NCI-H1048 (cell line): ENCODE measurements at regions not wholly inside any gene's neighbourhood (a gene's known extent, or its start where the extent isn't known, plus 50 kb on each side); places are given as distances from the start of the nearest gene placed in this dataset.
"Not testable (repeated sequence)": the region's sequence is repeated elsewhere in the genome, so short reads cannot be mapped to it uniquely, and the experiment has no call there.

Experiments used
- DNase-seq: peaks from one replicate; lab custom pipeline; 2025; lab: John Stamatoyannopoulos, UW

DNA sequence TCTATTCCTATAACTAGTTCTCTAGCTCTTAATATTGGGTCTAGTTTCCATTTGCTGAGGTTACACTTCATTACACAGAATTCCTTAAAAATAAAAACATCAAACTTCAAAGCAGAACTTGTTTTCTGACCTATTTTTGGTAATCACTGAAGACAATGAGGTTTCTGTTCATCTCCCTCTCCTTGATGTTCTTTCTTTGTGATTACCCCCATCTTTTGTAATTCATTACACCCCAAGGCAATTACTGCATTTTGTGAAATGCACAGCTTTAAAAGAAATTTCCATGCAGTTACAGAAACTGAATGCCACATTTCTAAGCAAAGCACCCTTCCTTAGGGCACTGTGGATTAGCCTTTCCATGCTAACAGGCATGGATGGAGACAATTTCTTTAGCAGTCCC, 363.2 kb upstream of the RND3 start:
- no peak for DNase-seq

GRCh38 chr2:150847578-150847977, 360.1 kb upstream of the RND3 start:
- DNase-seq = no peak

GRCh38 chr2:150846691-150847090, 359.2 kb upstream of the RND3 start:
- no peak for DNase-seq

DNA sequence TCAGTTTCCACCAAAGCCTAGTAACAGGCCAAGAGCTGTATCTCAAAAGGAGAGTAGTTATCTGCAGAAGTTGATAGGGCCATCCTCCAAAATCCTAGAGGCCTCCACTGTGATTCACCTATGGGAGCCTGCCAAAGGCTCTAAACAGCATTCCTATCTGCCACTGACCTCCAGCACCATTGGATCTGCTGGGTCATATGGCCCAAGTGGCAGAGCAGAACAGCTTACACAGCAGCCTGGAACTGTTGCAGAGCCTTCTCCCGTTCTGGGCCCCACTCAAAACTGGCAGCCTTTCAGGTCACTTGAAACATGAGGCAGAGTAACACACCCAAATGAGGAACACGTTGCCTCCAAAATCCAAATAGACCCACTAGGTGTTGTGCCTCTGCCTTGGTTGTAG, 345.2 kb upstream of the RND3 start:
- no peak for DNase-seq

DNA sequence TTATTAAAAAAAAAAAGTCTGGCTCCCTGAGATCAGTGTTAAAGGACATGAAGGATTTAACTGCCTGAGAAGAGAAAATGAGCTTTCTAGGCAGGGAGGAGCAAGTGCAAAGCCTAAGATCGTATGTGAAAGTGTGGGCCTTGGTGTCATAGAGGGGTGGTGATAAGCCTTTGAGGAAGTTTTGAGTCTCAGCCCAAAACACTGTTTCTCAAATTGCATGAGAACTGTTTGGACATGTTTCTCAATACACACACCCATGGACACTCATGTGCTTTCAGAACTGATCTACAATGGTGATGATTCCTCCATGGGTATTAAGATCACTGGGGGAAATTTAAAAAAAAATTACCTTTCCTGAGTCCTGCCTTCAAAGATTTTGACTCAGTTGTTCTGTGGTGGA, 336.7 kb upstream of the RND3 start:
- DNase-seq = no peak

DNA sequence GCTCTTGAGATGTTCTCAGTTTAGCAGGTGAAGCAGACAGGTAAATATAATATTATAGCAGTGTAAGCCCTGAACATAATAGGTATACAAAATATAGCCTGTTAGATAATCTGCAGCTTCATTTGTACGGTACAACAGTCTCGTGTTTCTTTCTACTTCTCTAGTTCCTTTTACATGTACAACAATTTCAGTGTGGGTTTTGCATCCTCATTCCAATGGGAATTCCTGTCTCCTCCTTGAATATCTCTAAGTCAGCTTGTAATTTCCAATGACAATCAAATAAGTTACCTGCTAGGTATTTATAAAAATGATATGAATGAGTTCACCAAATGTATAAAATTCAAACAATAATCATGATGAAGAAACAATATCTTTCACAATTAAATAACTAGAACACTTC, 330.0 kb upstream of the RND3 start:
- DNase-seq = no peak

DNA sequence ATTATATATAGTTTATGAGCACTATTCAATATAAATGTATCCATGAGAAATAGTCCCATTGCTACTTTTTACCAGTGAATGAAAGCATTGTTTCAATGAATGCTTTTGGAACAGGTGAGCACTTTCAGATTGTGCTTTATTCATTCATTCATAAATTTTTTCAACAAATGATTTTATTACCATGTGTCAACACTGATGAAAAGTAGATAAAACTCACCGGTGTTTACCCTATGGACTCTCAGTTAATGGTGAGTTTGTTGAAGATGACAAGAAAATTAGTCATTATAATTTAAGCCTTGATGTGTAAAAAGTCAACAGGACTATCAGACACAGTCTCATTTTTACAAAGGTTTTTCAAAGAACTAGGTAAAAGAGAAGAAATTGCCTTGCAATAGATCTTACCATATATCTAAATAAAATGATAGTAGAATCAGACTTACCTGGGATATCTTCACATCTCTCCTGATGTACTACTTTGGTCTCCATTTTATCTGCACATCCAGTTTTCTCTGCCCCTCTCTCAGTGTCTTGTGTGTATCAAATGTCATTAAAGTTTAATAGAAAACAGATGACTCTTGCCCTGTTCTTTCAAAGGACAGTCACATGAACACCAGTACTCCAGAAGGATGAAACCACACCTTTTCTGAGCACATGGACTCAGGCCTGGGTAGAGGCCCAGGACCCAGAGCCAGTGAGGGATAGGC, 325.3 kb upstream of the RND3 start:
- no peak for DNase-seq

DNA sequence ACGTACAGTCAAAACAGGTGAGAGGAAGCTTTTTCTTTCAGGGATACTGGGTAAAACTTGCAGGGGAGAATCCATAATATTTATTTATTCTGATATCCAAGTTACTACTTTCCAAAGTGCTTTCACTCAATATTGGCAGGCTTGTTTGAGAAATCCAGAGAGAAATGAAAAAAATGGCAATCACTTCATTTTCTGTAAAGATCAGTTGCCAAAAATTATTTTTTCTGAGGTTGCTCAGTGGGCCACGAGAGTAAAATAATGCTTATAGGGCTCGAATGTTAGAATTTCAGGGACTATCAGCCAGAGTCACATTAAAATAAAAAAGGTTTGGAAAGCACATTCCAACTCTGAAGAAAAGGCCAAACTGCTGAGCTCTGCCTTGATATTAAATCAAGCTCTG, 324.6 kb upstream of the RND3 start:
- no peak for DNase-seq

- no peak for DNase-seq
Measured at GRCh38 chr2:150811259-150811855, 323.9 kb upstream of the RND3 start.

DNA sequence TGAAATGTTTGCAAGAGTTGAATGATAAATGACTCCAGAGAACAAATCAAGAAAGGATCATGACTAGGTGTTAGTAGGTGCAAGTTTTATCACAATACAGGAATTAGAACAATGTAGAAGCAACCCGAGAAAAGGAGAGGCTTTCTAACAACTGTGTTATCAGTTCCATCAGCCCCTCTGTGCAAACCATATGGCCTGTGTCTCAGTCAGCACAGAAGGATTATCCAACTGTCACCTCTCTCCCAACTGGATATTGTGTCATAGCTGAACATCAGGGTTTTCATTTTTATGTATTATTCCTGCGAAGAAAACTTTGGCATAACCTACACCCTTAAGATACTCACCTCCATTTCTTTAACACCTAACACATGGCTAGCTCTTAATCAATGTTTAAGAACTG, 321.6 kb upstream of the RND3 start:
- DNase-seq = no peak

DNA sequence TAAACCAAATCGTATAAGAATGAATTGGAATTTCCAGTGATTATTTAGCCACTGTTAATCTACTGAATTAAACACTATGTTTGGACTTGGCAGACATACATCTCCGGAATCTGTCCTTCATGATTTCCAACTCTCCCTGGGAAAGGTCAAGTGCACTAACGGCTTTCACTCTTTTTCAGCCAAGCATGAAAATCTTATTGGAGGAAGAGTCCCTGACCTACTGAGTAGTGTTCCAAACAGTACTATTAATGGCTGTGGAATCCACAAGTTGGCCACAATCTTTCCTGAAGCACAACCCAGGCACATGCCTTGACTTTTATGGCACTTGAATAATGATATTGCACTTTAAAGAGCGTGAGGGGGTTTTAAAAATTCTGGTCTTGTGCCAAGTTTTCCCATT, 318.9 kb upstream of the RND3 start:
- DNase-seq = no peak

GRCh38 chr2:150803689-150804398, 316.4 kb upstream of the RND3 start:
- DNase-seq = no peak

DNA sequence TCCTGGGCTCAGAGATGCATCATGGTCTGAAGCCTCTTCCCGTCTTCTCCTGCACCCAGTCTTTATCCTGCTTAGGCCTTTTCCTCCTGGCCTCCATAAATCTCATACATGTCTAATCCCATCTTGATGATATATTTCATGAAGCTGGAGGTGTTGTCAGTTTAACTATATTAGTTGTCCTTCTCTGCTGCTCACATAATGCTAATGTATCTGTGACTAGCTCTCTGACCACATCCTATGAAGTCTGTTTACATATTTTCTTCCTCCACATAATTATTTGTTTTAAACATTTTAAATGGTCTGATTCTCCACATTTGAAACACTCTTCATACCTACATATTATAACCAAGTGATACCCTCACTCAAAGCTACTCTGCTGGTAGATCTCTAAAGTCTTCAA, 315.2 kb upstream of the RND3 start:
- no peak for DNase-seq

DNA sequence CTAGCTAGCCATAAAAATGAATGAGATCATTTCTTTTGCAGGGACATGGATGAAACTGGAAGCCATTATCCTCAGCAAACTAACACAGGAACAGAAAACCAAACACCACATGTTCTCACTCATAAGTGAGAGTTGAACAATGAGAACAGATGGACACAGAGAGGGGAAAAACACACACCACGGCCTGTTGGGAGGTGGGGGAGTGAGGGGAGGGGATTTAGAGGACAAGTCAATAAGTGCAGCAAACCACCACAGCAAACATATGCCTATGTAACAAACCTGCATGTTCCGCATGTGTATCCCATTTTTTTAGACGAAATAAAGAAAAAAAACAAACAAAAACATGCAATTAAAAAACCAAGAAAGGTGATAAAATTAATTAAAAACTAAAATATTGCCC, 308.8 kb upstream of the RND3 start:
- DNase-seq = not testable (repeated sequence)

DNA sequence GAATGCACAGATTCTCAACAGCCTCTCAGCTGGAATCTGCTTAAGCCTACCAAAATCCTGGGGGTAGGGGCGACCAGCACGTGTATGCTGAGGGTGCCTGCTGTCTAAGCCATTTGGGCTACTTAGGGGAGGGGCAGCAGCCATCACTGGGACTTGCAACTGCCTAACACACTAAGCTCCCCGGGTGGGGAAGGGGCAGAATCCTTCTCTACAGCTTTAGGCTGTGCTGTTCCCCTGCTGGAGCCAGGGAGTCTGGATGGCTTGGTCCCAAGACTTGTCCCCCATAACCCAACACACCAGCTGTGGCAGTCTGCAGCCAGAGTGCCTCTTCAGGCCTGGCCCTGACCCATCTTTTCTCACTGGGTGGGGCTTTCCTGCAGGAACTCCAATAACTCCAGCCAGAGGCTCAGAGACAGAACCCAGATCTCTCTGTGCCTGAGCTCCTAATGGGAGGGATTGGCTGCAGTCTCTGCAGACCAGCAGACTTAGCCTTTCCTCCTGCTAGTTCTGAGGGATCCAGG, 305.4 kb upstream of the RND3 start:
- no peak for DNase-seq

DNA sequence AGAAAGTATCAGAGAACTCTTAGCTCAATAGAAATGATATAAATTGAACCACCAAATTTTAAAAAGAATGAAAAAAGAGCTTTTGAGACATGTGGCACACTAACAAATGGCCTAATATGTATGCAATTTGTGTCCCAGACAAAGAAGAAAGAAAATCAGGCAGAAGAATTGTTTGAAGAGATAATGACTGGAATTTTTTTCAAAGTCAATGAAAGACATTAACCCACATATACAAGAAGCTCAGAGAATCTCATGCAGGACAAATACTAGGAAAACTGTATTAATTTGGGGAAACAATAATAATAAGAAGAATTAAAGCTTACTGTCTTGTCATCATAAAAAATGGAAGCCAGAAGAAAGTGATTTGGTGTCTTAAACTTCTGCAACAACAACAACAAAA, 304.1 kb upstream of the RND3 start:
- DNase-seq = no peak

GRCh38 chr2:150789376-150789905, 302.0 kb upstream of the RND3 start:
- DNase-seq = no peak

GRCh38 chr2:150788426-150789140, 301.1 kb upstream of the RND3 start:
- DNase-seq = no peak

- DNase-seq = no peak
Measured at GRCh38 chr2:150787353-150788093, 300.1 kb upstream of the RND3 start.

- DNase-seq = no peak
Measured at GRCh38 chr2:150784389-150784788, 296.9 kb upstream of the RND3 start.

- no peak for DNase-seq
Measured at GRCh38 chr2:150783896-150784295, 296.4 kb upstream of the RND3 start.

DNA sequence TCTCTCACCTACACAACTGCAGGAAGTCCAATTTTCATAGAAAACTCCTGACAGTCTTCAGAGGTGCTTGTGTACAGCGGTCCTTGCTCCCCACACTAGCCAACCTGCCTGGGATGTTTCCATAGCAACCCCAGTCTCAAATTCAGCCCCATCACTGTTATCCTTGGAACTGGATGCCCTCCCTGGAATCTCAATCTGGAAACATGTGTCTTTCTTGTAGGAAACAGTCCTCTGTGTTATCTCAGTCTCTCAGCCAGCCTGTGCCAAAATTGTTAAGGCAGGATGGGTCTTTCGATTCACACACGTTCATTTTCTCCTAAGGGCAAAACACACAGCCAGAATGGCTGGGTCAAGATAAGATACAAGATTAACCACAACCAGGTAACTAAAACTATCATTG, 295.5 kb upstream of the RND3 start:
- no peak for DNase-seq
